22Rv1 (cell line): ENCODE measurements at regions not wholly inside any gene's neighbourhood (a gene's known extent, or its start where the extent isn't known, plus 50 kb on each side); places are given as distances from the start of the nearest gene placed in this dataset.

ENCODE experiments used
- CTCF ChIP-seq: fragments of 450-650 bp; IDR thresholded peaks from 2 replicates; pipeline ENCODE4 v1.5.1; 2017; ENCODE audit warnings: mild to moderate bottlenecking
- ZFX ChIP-seq: fragments of 450-650 bp; IDR thresholded peaks from 2 replicates; pipeline ENCODE4 v1.6.1; 2017; ENCODE audit warnings: antibody characterized with exemption, borderline replicate concordance

GRCh38 chr6:170165471-170166117, 125.3 kb downstream of the DLL1 start:
- TF ChIP-seq CTCF: no peak
- TF ChIP-seq ZFX: no peak
